Fibroblast of skin of right quadriceps (primary cell): ENCODE measurements at regions not wholly inside any gene's neighbourhood (a gene's known extent, or its start where the extent isn't known, plus 50 kb on each side); places are given as distances from the start of the nearest gene placed in this dataset.
"Not testable (repeated sequence)": the region's sequence is repeated elsewhere in the genome, so short reads cannot be mapped to it uniquely, and the experiment has no call there.

Experiments
- DNase-seq: peaks from one replicate; pipeline ENCODE4 v3.0.0-alpha.2; 2013

- DNase-seq = no peak
These were observed 400.7 kb upstream of the RUNX1 start for GRCh38 chr21:35449846-35450245.

GRCh38 chr21:35448876-35449599 lies 399.9 kb upstream of the RUNX1 start:
- peak; percentile 13 for DNase-seq

GRCh38 chr21:35444391-35444790 lies 395.3 kb upstream of the RUNX1 start:
- DNase-seq = no peak

- DNase-seq = no peak
These were observed 392.9 kb upstream of the RUNX1 start for GRCh38 chr21:35441868-35442582.

GRCh38 chr21:35438643-35439404 lies 389.7 kb upstream of the RUNX1 start:
- DNase-seq = no peak

- no peak for DNase-seq
These were observed 388.8 kb upstream of the RUNX1 start for GRCh38 chr21:35437941-35438340.

GRCh38 chr21:35436899-35437298 lies 387.8 kb upstream of the RUNX1 start:
- no peak for DNase-seq

- DNase-seq = not testable (repeated sequence)
These were observed 383.5 kb upstream of the RUNX1 start for GRCh38 chr21:35432601-35433000.

- DNase-seq = no peak
These were observed 381.2 kb upstream of the RUNX1 start for GRCh38 chr21:35430260-35430659.

- peak; percentile 26 for DNase-seq
These were observed 379.8 kb upstream of the RUNX1 start for GRCh38 chr21:35428937-35429336.

GRCh38 chr21:35428489-35428888 lies 379.4 kb upstream of the RUNX1 start:
- peak; percentile 75 for DNase-seq

- peak; percentile 62 for DNase-seq
These were observed 378.9 kb upstream of the RUNX1 start for GRCh38 chr21:35428001-35428320.

- DNase-seq = no peak
These were observed 378.4 kb upstream of the RUNX1 start for GRCh38 chr21:35427320-35428000.

GRCh38 chr21:35426897-35427296 lies 377.8 kb upstream of the RUNX1 start:
- no peak for DNase-seq

- no peak for DNase-seq
These were observed 377.4 kb upstream of the RUNX1 start for GRCh38 chr21:35426469-35426868.

- DNase-seq = no peak
These were observed 375.0 kb upstream of the RUNX1 start for GRCh38 chr21:35424122-35424521.

GRCh38 chr21:35423709-35424108 lies 374.6 kb upstream of the RUNX1 start:
- peak; percentile 79 for DNase-seq

GRCh38 chr21:35422011-35422410 lies 372.9 kb upstream of the RUNX1 start:
- DNase-seq = no peak

- DNase-seq = no peak
These were observed 372.1 kb upstream of the RUNX1 start for GRCh38 chr21:35421221-35421620.

GRCh38 chr21:35420656-35421055 lies 371.6 kb upstream of the RUNX1 start:
- no peak for DNase-seq

- DNase-seq = no peak
These were observed 368.7 kb upstream of the RUNX1 start for GRCh38 chr21:35417762-35418161.

- no peak for DNase-seq
These were observed 367.9 kb upstream of the RUNX1 start for GRCh38 chr21:35416866-35417489.
